ENCODE measurements at regions not wholly inside any gene's neighbourhood (a gene's known extent, or its start where the extent isn't known, plus 50 kb on each side); places are given as distances from the start of the nearest gene placed in this dataset.
"Not testable (repeated sequence)": the region's sequence is repeated elsewhere in the genome, so short reads cannot be mapped to it uniquely, and the experiment has no call there.

- DNase-seq = no peak
Measured at GRCh38 chr11:69869311-69869939, 50.2 kb upstream of the FGF3 start.

- no peak for DNase-seq
Measured at GRCh38 chr11:69870766-69871165, 51.5 kb upstream of the FGF3 start.

GRCh38 chr11:69873166-69874077 lies 54.2 kb upstream of the FGF3 start:
- DNase-seq = no peak

GRCh38 chr11:69874178-69874983 lies 55.2 kb upstream of the FGF3 start:
- DNase-seq = no peak

GRCh38 chr11:69874984-69875624 lies 55.9 kb upstream of the FGF3 start:
- DNase-seq = no peak

- DNase-seq = no peak
Measured at GRCh38 chr11:69876013-69876412, 56.8 kb upstream of the FGF3 start.

- DNase-seq = no peak
Measured at GRCh38 chr11:69877235-69877634, 58.0 kb upstream of the FGF3 start.

GRCh38 chr11:69877704-69878103 lies 58.5 kb upstream of the FGF3 start:
- not testable (repeated sequence) for DNase-seq

GRCh38 chr11:69878144-69878883 lies 59.1 kb upstream of the FGF3 start:
- no peak for DNase-seq

GRCh38 chr11:69878927-69879728 lies 59.9 kb upstream of the FGF3 start:
- no peak for DNase-seq

- no peak for DNase-seq
Measured at GRCh38 chr11:69879729-69880005, 60.5 kb upstream of the FGF3 start.

- DNase-seq = no peak
Measured at GRCh38 chr11:69880041-69880825, 61.0 kb upstream of the FGF3 start.

GRCh38 chr11:69880826-69881445 lies 61.7 kb upstream of the FGF3 start:
- no peak for DNase-seq

- DNase-seq = no peak
Measured at GRCh38 chr11:69881467-69882269, 62.5 kb upstream of the FGF3 start.

- DNase-seq = no peak
Measured at GRCh38 chr11:69882270-69882608, 63.0 kb upstream of the FGF3 start.

GRCh38 chr11:69883292-69884255 lies 64.4 kb upstream of the FGF3 start:
- DNase-seq = no peak

GRCh38 chr11:69884286-69884685 lies 65.1 kb upstream of the FGF3 start:
- DNase-seq = no peak

- no peak for DNase-seq
Measured at GRCh38 chr11:69884751-69885150, 65.5 kb upstream of the FGF3 start.

Measured in NCI-H446 treated with DMSO at 0.1 percent for 48 hours (cell line).